ENCODE measurements at regions not wholly inside any gene's neighbourhood (a gene's known extent, or its start where the extent isn't known, plus 50 kb on each side); places are given as distances from the start of the nearest gene placed in this dataset.

DNA sequence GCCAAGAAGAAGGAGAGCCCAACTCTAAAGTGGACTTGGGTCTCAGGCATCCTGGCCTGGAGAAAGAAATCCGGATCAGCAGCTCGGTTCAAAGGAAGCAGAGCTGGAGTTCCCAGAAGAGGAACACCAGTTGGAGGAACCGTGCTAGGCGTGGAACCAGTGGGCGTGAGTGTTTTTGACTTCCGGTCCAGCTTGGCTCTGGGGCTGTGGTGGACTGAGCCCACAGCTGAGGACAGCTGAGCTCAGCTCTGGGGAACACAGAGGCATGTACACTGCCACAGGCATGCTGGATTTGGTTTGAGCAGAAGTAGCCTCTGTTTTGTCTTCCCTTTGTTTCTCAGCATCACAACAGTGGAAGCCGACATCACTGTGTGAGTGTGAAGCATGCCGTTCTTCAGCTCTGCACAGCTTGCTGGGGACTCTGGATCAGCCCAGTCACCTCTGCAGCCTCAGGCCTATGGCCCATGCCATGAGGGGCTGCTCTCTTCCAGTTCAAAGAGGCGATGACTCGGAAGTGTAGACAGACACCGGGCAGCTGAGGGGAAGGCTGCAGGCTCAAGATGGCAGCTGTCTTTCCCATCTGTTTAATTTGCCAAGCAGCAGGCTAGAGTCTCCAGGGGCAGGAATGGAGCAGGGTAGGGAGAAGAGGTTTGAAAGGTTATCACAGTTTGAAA, 185.8 kb upstream of the UBE3A start:
- TF ChIP-seq, protein P1, sequence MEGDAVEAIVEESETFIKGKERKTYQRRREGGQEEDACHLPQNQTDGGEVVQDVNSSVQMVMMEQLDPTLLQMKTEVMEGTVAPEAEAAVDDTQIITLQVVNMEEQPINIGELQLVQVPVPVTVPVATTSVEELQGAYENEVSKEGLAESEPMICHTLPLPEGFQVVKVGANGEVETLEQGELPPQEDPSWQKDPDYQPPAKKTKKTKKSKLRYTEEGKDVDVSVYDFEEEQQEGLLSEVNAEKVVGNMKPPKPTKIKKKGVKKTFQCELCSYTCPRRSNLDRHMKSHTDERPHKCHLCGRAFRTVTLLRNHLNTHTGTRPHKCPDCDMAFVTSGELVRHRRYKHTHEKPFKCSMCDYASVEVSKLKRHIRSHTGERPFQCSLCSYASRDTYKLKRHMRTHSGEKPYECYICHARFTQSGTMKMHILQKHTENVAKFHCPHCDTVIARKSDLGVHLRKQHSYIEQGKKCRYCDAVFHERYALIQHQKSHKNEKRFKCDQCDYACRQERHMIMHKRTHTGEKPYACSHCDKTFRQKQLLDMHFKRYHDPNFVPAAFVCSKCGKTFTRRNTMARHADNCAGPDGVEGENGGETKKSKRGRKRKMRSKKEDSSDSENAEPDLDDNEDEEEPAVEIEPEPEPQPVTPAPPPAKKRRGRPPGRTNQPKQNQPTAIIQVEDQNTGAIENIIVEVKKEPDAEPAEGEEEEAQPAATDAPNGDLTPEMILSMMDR (IDR thresholded peaks at IDR 0.05) = no peak
- TF ChIP-seq POLR2A (IDR thresholded peaks at IDR 0.05) = no peak
